HepG2 (cell line): ENCODE measurements at regions not wholly inside any gene's neighbourhood (a gene's known extent, or its start where the extent isn't known, plus 50 kb on each side); places are given as distances from the start of the nearest gene placed in this dataset.

Experiments
- ATAC-seq: fragments of 200-7000 bp; cut with Tn5 transposase; 3 replicates; pipeline ENCODE4 v1.9.1; 2020; ENCODE audit warnings: mild to moderate bottlenecking, moderate library complexity
- BruUV-seq: library from RNA; stranded (reverse); fragments of 400-500 nt; replicated peaks from 2 replicates; lab custom pipeline; 2021; lab: Mats Ljungman, UMichigan
- CTCF ChIA-PET: fragments of 300-600 bp; formaldehyde crosslinking; extraction: SDS; loops from one replicate; lab custom pipeline; 2021; ENCODE audit warnings: low total read pairs, inconsistent platforms, low intra/inter-chr PET ratio; lab: Yijun Ruan, JAX
- POLR2A ChIA-PET: fragments of 350-600 bp; sonication (Branson Sonifier 250); formaldehyde crosslinking; loops from one replicate; lab custom pipeline; 2020; ENCODE audit warnings: antibody characterized with exemption, inconsistent platforms; lab: Yijun Ruan, JAX
- DNase-seq: peaks from one replicate; pipeline ENCODE4 v3.0.0-alpha.2; 2015; ENCODE audit warnings: low spot score
- FAIRE-seq: peaks from 3 replicates; lab custom pipeline; 2011; peaks lifted over from hg19 to GRCh38; lab: Jason Lieb, UNC
- H2AFZ ChIP-seq: one replicate; pipeline ENCODE4 v1.6.1; 2011; ENCODE audit warnings: low read length, inconsistent platforms
- H3K27ac ChIP-seq: fragments of 300-600 bp; 3 replicates; pipeline ENCODE4 v1.8.0; 2011; ENCODE audit warnings: mixed run types, mild to moderate bottlenecking, mixed read lengths, low read length, inconsistent platforms; ENCODE audit not compliant: insufficient read depth; ENCODE audit errors: extremely low read length
- H3K27me3 ChIP-seq, 2 experiments: fragments of 200-600 bp in 1 of 2; 2 replicates in 1 of 2; 3 replicates in 1 of 2; pipeline versions ENCODE4 v1.6.0 to v1.8.0; 2011; ENCODE audit warnings: low read length in 2 of 2, mild to moderate bottlenecking in 2 of 2, moderate library complexity in 2 of 2, inconsistent platforms in 1 of 2; ENCODE audit not compliant: insufficient read depth in 2 of 2, control insufficient read depth in 1 of 2
- H3K36me3 ChIP-seq, 2 experiments: fragments of 200-600 bp in 1 of 2; replicated peaks in 1 of 2; 2 replicates in 1 of 2; 3 replicates in 1 of 2; pipeline versions ENCODE4 v1.5.1 to v1.8.0; 2011; ENCODE audit warnings: low read length in 2 of 2, inconsistent platforms in 1 of 2; ENCODE audit not compliant: insufficient read depth in 2 of 2, control insufficient read depth in 1 of 2
- H3K4me1 ChIP-seq: 2 replicates; pipeline ENCODE4 v1.5.1; 2012; ENCODE audit warnings: low read length, inconsistent platforms; ENCODE audit not compliant: insufficient read depth
- H3K4me2 ChIP-seq: 2 replicates; pipeline ENCODE4 v1.6.0; 2011; ENCODE audit warnings: low read depth, low read length, inconsistent platforms
- H3K4me3 ChIP-seq, 3 experiments: fragments of 200-600 bp in 1 of 3; sonication (generic), shearing (Covaris generic) in 1 of 3; replicated peaks in 1 of 3; 2 replicates each; pipeline ENCODE4 v1.5.1; 2011 to 2016; ENCODE audit warnings: low read length in 3 of 3, inconsistent platforms in 2 of 3, low read depth in 2 of 3, mild to moderate bottlenecking in 2 of 3, control low read depth in 1 of 3, mixed read lengths in 1 of 3; ENCODE audit not compliant: insufficient read depth in 1 of 3
- H3K79me2 ChIP-seq: one replicate; pipeline ENCODE4 v1.6.1; 2011; ENCODE audit warnings: low read length, inconsistent platforms; ENCODE audit not compliant: insufficient read depth
- H3K9ac ChIP-seq: 2 replicates; pipeline ENCODE4 v1.6.0; 2011; ENCODE audit warnings: mild to moderate bottlenecking, low read depth, low read length, inconsistent platforms; ENCODE audit not compliant: insufficient read depth
- H3K9me3 ChIP-seq: 2 replicates; pipeline ENCODE4 v1.5.1; 2012; ENCODE audit warnings: mild to moderate bottlenecking, low read length
- H4K20me1 ChIP-seq: 2 replicates; pipeline ENCODE4 v1.6.0; 2011; ENCODE audit warnings: inconsistent platforms, mild to moderate bottlenecking, low read length, moderate library complexity; ENCODE audit not compliant: insufficient read depth
- ATF3 ChIP-seq: sonication (generic); formaldehyde crosslinking; IDR thresholded peaks from 2 replicates; pipeline ENCODE4 v1.4.0; 2020; ENCODE audit warnings: missing genetic modification reagents
- ERF ChIP-seq: IDR thresholded peaks from 2 replicates; pipeline ENCODE4 v1.6.1; 2018; ENCODE audit warnings: missing biosample characterization, missing genetic modification reagents
- HOXD1 ChIP-seq: sonication (generic); formaldehyde crosslinking; IDR thresholded peaks from 2 replicates; pipeline ENCODE4 v1.5.0; 2020; ENCODE audit warnings: missing genetic modification reagents
- NFAT5 ChIP-seq: sonication (generic); formaldehyde crosslinking; IDR thresholded peaks from 2 replicates; pipeline ENCODE4 v1.4.0; 2020; ENCODE audit warnings: missing genetic modification reagents
- PHB2 ChIP-seq: fragments of 450-650 bp; IDR thresholded peaks from 2 replicates; pipeline ENCODE4 v1.6.1; 2018; ENCODE audit not compliant: partially characterized antibody
- REL ChIP-seq: sonication (generic); formaldehyde crosslinking; conservative IDR thresholded peaks from 2 replicates; pipeline ENCODE4 v1.8.0; 2022; ENCODE audit warnings: mild to moderate bottlenecking, missing genetic modification reagents, moderate library complexity
- SALL2 ChIP-seq: sonication (generic); formaldehyde crosslinking; IDR thresholded peaks from 2 replicates; pipeline ENCODE4 v1.8.1; 2023; ENCODE audit warnings: mild to moderate bottlenecking, missing genetic modification reagents, inconsistent platforms
- SETDB1 ChIP-seq: sonication (generic); formaldehyde crosslinking; IDR thresholded peaks from 2 replicates; pipeline ENCODE4 v1.5.1; 2020; ENCODE audit warnings: missing genetic modification reagents, mild to moderate bottlenecking, borderline replicate concordance
- ZNF138 ChIP-seq: sonication (generic); formaldehyde crosslinking; IDR thresholded peaks from 2 replicates; pipeline ENCODE4 v1.5.0; 2020; ENCODE audit warnings: mild to moderate bottlenecking, low read depth, missing genetic modification reagents
- ZNF652 ChIP-seq: IDR thresholded peaks from 2 replicates; pipeline ENCODE4 v1.6.1; 2016; ENCODE audit warnings: low read depth, borderline replicate concordance
- ZNF720 ChIP-seq: sonication (generic); formaldehyde crosslinking; IDR thresholded peaks from 2 replicates; pipeline ENCODE4 v1.4.0; 2020; ENCODE audit warnings: missing genetic modification reagents
- ZNF891 ChIP-seq: sonication (generic); formaldehyde crosslinking; IDR thresholded peaks from 2 replicates; pipeline ENCODE4 v1.5.0; 2020; ENCODE audit warnings: mild to moderate bottlenecking, missing genetic modification reagents
- WGBS: methylation state at CpG from one replicate; pipeline ENCODE4 v1.1.6; 2017; ENCODE audit warnings: low lambda C conversion rate; 5-methylcytosine and 5-hydroxymethylcytosine counted together
- in situ Hi-C: cut with HindIII; loops from 2 replicates; pipeline ENCODE4 v1.10.0; 2017; ENCODE audit warnings: low pct_unique_long_range_greater_than_20kb; ENCODE audit not compliant: extremely low pct_ligation_motif_present
- intact Hi-C: fragments of 100-400 bp; cut with micrococcal nuclease; formaldehyde crosslinking; loops from one replicate; pipeline ENCODE4 v1.10.0; 2022; ENCODE audit not compliant: unreplicated experiment

- intact Hi-C loops, result loop anchor here (5.0 kb wide), 1 partner anchor 46 kb away; no protein-coding TSS in a partner anchor
- H3K36me3 ChIP-seq, result no peaks in the 10 kb centered on the region
- H3K79me2 ChIP-seq, result no peaks in the 10 kb centered on the region
- 22% methylated on average over 4 of the region's 6 CpGs for WGBS
- no peak overlapping the region for H2AFZ ChIP-seq
- H3K4me3 ChIP-seq, result no peak overlapping the region
- H3K4me1 ChIP-seq, result peaks cover 76% of the 10 kb centered on the region
- in situ Hi-C loops, result loop anchor here (5.0 kb wide), 1 partner anchor 41 kb away; no protein-coding TSS in a partner anchor
- no peak for DNase-seq
- ChIA-PET POLR2A (no interaction called here), CTCF (interaction anchor here (1.3 to 1.4 kb wide), 2 partner anchors 43 to 47 kb away, joined by 3 to 7 read pairs; no protein-coding TSS in a partner anchor)
- no peak overlapping the region for H3K4me2 ChIP-seq
- H3K27ac ChIP-seq, result no peak overlapping the region
- BruUV-seq, result no TSS peak
- no peak overlapping the region for H3K9ac ChIP-seq
- H3K9me3 ChIP-seq, result no peaks in the 10 kb centered on the region
- no peak for TF ChIP-seq ZNF652
- no peak for TF ChIP-seq ATF3 (CRISPR knock-in tag)
- TF ChIP-seq PHB2, result no peak
- no peak for TF ChIP-seq ZNF138 (CRISPR knock-in tag)
- no peak for TF ChIP-seq HOXD1
- TF ChIP-seq NFAT5 (CRISPR knock-in tag), result no peak
- TF ChIP-seq SALL2, result no peak
- no peak for TF ChIP-seq REL (CRISPR knock-in tag)
- no peak for TF ChIP-seq ERF (CRISPR knock-in tag)
- TF ChIP-seq ZNF891, result no peak
- no peak for TF ChIP-seq SETDB1
- no peak for TF ChIP-seq ZNF720 (CRISPR knock-in tag)
- FAIRE-seq, result no peak
- H4K20me1 ChIP-seq, result no peaks in the 10 kb centered on the region
- H3K27me3 ChIP-seq, result peaks cover 9 to 21% of the 10 kb centered on the region in 2 experiments; a peak in 3 of 5 replicates
- no peak for ATAC-seq
Measured at GRCh38 chr9:134218230-134218629, 53.9 kb upstream of the RNU6ATAC start.
